Liver (tissue), 3 donors: ENCODE measurements at regions not wholly inside any gene's neighbourhood (a gene's known extent, or its start where the extent isn't known, plus 50 kb on each side); places are given as distances from the start of the nearest gene placed in this dataset.

Source experiments
- GABPA ChIP-seq, 2 donors: IDR thresholded peaks in 1 of 2; conservative IDR thresholded peaks in 1 of 2; 2 replicates each; pipeline ENCODE4 v1.6.1; 2016; ENCODE audit warnings: antibody characterized with exemption in 2 of 2, mild to moderate bottlenecking in 1 of 2, moderate library complexity in 1 of 2
- RAD21 ChIP-seq, 2 donors: IDR thresholded peaks; 2 replicates each; pipeline ENCODE4 v1.6.1; 2016; ENCODE audit warnings: antibody characterized with exemption in 2 of 2, mild to moderate bottlenecking in 2 of 2
- SP1 ChIP-seq: IDR thresholded peaks from 2 replicates; pipeline ENCODE4 v1.6.1; 2018; ENCODE audit warnings: antibody characterized with exemption, mild to moderate bottlenecking
- ZBTB33 ChIP-seq: IDR thresholded peaks from 2 replicates; pipeline ENCODE4 v1.6.1; 2016; ENCODE audit warnings: antibody characterized with exemption
- TF ChIP-seq, protein P1 (sequence below): fragments of 150-350 bp; IDR thresholded peaks from 2 replicates; pipeline ENCODE4 v1.5.1; 2017; ENCODE audit warnings: improper control_type of control experiment, low read depth, low read length; ENCODE audit not compliant: missing input control
- donor health status: healthy.
- donor health status: healthy.

DNA sequence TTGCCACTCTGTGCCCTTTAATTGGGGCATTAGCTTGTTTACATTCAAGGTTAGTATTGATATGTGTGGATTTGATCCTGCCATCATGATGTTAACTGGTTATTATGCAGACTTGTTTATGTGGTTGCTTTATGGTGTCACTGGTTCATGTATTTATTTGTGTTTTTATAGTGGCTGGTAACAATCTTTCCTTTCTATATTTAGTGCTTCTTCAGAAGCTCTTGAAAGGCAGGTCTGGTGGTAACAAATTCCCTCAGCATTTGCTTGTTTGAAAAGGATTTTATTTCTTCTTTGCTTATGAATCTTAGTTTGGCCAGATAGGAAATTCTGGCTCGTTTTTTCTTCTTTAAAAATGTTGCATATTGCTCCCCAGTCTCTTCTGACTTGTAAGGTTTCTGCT lies 215.4 kb downstream of the ZC3H11B start:
- TF ChIP-seq, protein P1, sequence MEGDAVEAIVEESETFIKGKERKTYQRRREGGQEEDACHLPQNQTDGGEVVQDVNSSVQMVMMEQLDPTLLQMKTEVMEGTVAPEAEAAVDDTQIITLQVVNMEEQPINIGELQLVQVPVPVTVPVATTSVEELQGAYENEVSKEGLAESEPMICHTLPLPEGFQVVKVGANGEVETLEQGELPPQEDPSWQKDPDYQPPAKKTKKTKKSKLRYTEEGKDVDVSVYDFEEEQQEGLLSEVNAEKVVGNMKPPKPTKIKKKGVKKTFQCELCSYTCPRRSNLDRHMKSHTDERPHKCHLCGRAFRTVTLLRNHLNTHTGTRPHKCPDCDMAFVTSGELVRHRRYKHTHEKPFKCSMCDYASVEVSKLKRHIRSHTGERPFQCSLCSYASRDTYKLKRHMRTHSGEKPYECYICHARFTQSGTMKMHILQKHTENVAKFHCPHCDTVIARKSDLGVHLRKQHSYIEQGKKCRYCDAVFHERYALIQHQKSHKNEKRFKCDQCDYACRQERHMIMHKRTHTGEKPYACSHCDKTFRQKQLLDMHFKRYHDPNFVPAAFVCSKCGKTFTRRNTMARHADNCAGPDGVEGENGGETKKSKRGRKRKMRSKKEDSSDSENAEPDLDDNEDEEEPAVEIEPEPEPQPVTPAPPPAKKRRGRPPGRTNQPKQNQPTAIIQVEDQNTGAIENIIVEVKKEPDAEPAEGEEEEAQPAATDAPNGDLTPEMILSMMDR, result no peak
- TF ChIP-seq GABPA (IDR thresholded peaks at IDR 0.05 in 1 of 2, conservative IDR thresholded peaks at IDR 0.05 in 1 of 2) (no peak), RAD21 (IDR thresholded peaks at IDR 0.05) (no peak), ZBTB33 (no peak), SP1 (no peak)
